ENCODE measurements at regions not wholly inside any gene's neighbourhood (a gene's known extent, or its start where the extent isn't known, plus 50 kb on each side); places are given as distances from the start of the nearest gene placed in this dataset.

GRCh38 chr6:170111141-170111664 lies 179.7 kb downstream of the DLL1 start:
- Histone ChIP-seq H3K4me1 (ENCODE audit: control insufficient read depth in 1 of 2, insufficient read depth in 2 of 2, low read length in 2 of 2) (no peaks in the 10 kb centered on the region), H3K27ac (ENCODE audit: low read depth, low read length) (no peak overlapping the region), H3K9me3 (ENCODE audit: control insufficient read depth in 1 of 2, low read length in 2 of 2) (no peaks in the 10 kb centered on the region), H3K4me3 (ENCODE audit: low read depth in 1 of 2, low read length in 2 of 2) (no peak overlapping the region), H3K9ac (ENCODE audit: low read depth in 1 of 2, low read length in 2 of 2) (no peak overlapping the region), H3K36me3 (ENCODE audit: control insufficient read depth in 1 of 2, insufficient read depth in 2 of 2, low read length in 2 of 2) (no peaks in the 10 kb centered on the region), H3K27me3 (ENCODE audit: control insufficient read depth in 1 of 2, insufficient read depth in 2 of 2, low read length in 2 of 2) (no peaks in the 10 kb centered on the region)

GRCh38 chr6:170110201-170111140 lies 180.4 kb downstream of the DLL1 start:
- Histone ChIP-seq H3K36me3 (ENCODE audit: control insufficient read depth in 1 of 2, insufficient read depth in 2 of 2, low read length in 2 of 2) (no peaks in the 10 kb centered on the region), H3K4me1 (ENCODE audit: control insufficient read depth in 1 of 2, insufficient read depth in 2 of 2, low read length in 2 of 2) (no peaks in the 10 kb centered on the region), H3K4me3 (ENCODE audit: low read depth in 1 of 2, low read length in 2 of 2) (no peak overlapping the region), H3K27ac (ENCODE audit: low read depth, low read length) (no peak overlapping the region), H3K27me3 (ENCODE audit: control insufficient read depth in 1 of 2, insufficient read depth in 2 of 2, low read length in 2 of 2) (no peaks in the 10 kb centered on the region), H3K9ac (ENCODE audit: low read depth in 1 of 2, low read length in 2 of 2) (no peak overlapping the region), H3K9me3 (ENCODE audit: control insufficient read depth in 1 of 2, low read length in 2 of 2) (no peaks in the 10 kb centered on the region)

DNA sequence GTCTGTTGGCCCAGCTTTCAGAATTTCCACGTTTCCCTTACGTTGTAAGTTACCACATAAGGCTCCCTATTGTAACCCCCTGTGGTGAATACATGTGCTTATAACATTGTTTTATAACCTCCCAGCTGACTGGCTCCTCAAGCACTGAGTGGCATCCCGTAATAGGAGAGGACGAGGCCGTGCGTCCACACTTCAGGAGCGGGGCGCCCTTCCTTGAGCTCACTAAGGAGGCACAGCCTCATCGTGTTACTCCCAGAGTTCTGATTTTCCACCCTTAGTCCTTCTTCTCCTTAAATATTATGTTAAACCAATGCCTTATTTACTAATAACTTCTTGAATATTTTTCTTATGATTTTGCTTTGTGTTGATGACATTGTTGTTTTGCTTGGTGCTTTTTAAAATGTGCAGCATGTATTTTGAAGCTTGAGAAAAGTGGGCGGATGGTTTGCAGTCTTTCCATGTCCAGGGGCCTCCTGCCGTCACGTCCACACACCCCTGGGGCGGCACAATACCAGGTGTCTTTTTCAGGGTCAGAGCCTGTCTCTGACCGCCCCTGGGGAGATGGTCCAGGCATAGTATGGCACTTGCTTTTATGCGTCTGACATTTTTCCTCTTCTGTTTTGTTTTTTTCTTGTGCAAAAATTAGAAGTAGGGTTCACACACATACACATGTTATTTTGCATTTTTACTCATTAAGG lies 181.8 kb downstream of the DLL1 start:
- H3K27ac ChIP-seq (ENCODE audit: low read depth, low read length): no peak overlapping the region
- no peaks in the 10 kb centered on the region for H3K36me3 ChIP-seq (ENCODE audit: control insufficient read depth in 1 of 2, insufficient read depth in 2 of 2, low read length in 2 of 2)
- no peak overlapping the region for H3K9ac ChIP-seq (ENCODE audit: low read depth in 1 of 2, low read length in 2 of 2)
- H3K27me3 ChIP-seq (ENCODE audit: control insufficient read depth in 1 of 2, insufficient read depth in 2 of 2, low read length in 2 of 2): no peaks in the 10 kb centered on the region
- H3K4me1 ChIP-seq (ENCODE audit: control insufficient read depth in 1 of 2, insufficient read depth in 2 of 2, low read length in 2 of 2): no peaks in the 10 kb centered on the region
- no peaks in the 10 kb centered on the region for H3K9me3 ChIP-seq (ENCODE audit: control insufficient read depth in 1 of 2, low read length in 2 of 2)
- H3K4me3 ChIP-seq (ENCODE audit: low read depth in 1 of 2, low read length in 2 of 2): no peak overlapping the region

GRCh38 chr6:170108456-170108855 lies 182.4 kb downstream of the DLL1 start:
- no peaks in the 10 kb centered on the region for H3K36me3 ChIP-seq (ENCODE audit: control insufficient read depth in 1 of 2, insufficient read depth in 2 of 2, low read length in 2 of 2)
- no peak overlapping the region for H3K9ac ChIP-seq (ENCODE audit: low read depth in 1 of 2, low read length in 2 of 2)
- H3K9me3 ChIP-seq (ENCODE audit: control insufficient read depth in 1 of 2, low read length in 2 of 2): no peaks in the 10 kb centered on the region
- no peak overlapping the region for H3K27ac ChIP-seq (ENCODE audit: low read depth, low read length)
- no peaks in the 10 kb centered on the region for H3K4me1 ChIP-seq (ENCODE audit: control insufficient read depth in 1 of 2, insufficient read depth in 2 of 2, low read length in 2 of 2)
- H3K4me3 ChIP-seq (ENCODE audit: low read depth in 1 of 2, low read length in 2 of 2): no peak overlapping the region
- H3K27me3 ChIP-seq (ENCODE audit: control insufficient read depth in 1 of 2, insufficient read depth in 2 of 2, low read length in 2 of 2): no peaks in the 10 kb centered on the region

DNA sequence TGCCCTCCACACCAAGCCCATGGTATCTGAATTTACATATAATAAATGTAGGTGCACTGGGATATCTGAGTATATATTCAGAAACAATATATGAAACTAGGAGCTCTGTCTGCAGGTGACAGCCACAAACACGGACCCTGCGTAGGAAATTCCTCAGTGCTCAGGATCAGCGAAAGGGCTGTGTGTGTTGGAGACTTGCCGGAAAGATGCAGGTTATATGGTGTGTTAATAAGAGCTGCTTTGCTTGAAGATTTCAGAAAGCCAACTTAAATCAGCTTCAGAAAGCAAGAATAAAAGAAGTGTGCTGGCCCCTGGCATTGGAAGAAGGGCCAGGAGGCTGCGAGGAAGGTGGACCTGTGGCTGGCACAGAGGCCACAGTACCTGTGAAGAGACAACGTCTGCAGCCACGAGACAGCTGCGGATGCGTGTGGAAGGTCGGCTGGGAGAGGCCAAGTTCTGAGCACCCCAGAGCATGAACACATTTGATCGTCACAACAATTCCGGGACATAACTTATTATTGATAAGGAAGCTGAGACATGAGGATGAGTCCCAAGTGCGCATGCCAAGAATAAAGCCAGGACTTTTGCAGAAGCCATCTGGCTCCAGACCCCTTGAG lies 183.2 kb downstream of the DLL1 start:
- H3K27ac ChIP-seq (ENCODE audit: low read depth, low read length): no peak overlapping the region
- H3K27me3 ChIP-seq (ENCODE audit: control insufficient read depth in 1 of 2, insufficient read depth in 2 of 2, low read length in 2 of 2): no peaks in the 10 kb centered on the region
- H3K9ac ChIP-seq (ENCODE audit: low read depth in 1 of 2, low read length in 2 of 2): no peak overlapping the region
- H3K36me3 ChIP-seq (ENCODE audit: control insufficient read depth in 1 of 2, insufficient read depth in 2 of 2, low read length in 2 of 2): no peaks in the 10 kb centered on the region
- no peaks in the 10 kb centered on the region for H3K9me3 ChIP-seq (ENCODE audit: control insufficient read depth in 1 of 2, low read length in 2 of 2)
- no peak overlapping the region for H3K4me3 ChIP-seq (ENCODE audit: low read depth in 1 of 2, low read length in 2 of 2)
- no peaks in the 10 kb centered on the region for H3K4me1 ChIP-seq (ENCODE audit: control insufficient read depth in 1 of 2, insufficient read depth in 2 of 2, low read length in 2 of 2)

DNA sequence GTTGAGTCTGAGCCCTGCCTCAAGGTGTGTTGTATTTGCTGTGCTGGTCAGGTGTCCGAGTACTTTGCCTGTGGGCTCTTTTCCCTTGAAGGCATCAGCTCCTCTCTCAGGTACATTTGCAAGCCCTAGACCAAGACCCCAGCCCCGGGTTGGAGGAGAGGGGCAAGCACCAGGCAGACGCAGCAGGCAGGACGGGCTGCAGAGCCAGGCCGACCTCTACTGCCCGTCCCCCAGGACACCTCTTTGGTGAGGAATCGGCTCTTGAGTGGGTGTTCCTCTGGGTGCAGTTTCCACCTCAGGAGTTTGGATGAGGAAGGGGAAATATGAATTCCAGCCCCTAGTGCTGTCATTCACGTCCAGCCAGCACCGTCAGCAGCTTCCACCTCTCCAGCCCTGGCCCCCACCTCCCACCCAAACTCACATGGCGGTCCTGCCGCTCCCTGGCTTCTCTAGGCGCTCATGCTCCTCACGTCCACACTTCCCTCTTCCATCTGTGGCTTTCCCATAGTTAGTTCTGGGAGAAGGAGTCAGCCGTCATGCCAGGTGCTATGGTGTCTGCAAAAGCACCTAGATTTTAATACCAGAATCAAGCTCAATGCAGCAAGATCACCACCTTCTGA lies 183.9 kb downstream of the DLL1 start:
- Histone ChIP-seq H3K27me3 (ENCODE audit: control insufficient read depth in 1 of 2, insufficient read depth in 2 of 2, low read length in 2 of 2) (no peaks in the 10 kb centered on the region), H3K36me3 (ENCODE audit: control insufficient read depth in 1 of 2, insufficient read depth in 2 of 2, low read length in 2 of 2) (no peaks in the 10 kb centered on the region), H3K9ac (ENCODE audit: low read depth in 1 of 2, low read length in 2 of 2) (no peak overlapping the region), H3K27ac (ENCODE audit: low read depth, low read length) (no peak overlapping the region), H3K4me3 (ENCODE audit: low read depth in 1 of 2, low read length in 2 of 2) (no peak overlapping the region), H3K4me1 (ENCODE audit: control insufficient read depth in 1 of 2, insufficient read depth in 2 of 2, low read length in 2 of 2) (no peaks in the 10 kb centered on the region), H3K9me3 (ENCODE audit: control insufficient read depth in 1 of 2, low read length in 2 of 2) (no peaks in the 10 kb centered on the region)

DNA sequence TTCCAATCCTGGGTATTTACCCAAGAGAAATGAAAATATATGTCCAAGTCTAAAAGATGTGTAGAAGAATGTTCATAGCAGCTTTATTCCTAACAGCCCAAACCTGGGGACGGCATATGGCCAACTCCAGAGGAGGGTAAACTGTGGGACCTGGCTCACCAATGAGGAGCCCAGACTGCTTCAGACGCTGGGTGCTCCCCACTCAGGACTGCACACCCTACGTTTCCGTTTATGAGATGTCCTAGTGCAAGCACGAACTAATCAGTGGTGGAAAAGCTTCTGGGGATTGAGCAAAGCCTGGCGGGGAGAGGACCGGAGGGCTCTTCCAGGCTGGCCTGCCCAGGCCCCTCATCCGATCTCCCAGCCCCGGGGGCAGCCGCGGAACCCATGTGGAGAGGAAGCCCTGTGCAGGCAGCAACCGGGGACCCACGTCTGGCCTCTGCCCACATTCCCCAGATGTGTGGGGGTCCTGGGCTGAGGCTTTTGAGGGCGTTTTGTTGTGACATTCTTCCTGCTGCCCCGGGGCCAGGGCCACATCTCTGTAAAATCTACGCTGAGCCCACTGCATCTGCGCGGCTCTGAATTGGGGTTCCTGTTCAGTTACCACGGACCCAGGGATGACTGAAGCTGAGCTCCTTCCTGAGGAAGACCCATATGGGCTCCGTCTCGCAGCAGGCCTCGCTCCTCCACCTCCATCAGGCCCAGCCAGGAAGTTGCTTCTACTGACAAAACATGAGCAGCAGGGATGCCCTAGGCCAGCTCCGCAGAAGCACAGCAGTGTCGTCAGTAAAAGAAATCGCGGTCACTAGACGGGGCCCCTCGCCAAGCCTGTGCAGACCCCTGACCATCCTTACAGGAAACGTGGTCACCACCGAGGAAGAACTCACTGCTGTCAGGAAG lies 188.0 kb downstream of the DLL1 start:
- Histone ChIP-seq H3K27ac (ENCODE audit: low read depth, low read length) (no peak overlapping the region), H3K36me3 (ENCODE audit: control insufficient read depth in 1 of 2, insufficient read depth in 2 of 2, low read length in 2 of 2) (no peaks in the 10 kb centered on the region), H3K9me3 (ENCODE audit: control insufficient read depth in 1 of 2, low read length in 2 of 2) (no peaks in the 10 kb centered on the region), H3K4me3 (ENCODE audit: low read depth in 1 of 2, low read length in 2 of 2) (no peak overlapping the region), H3K9ac (ENCODE audit: low read depth in 1 of 2, low read length in 2 of 2) (no peak overlapping the region), H3K27me3 (ENCODE audit: control insufficient read depth in 1 of 2, insufficient read depth in 2 of 2, low read length in 2 of 2) (no peaks in the 10 kb centered on the region), H3K4me1 (ENCODE audit: control insufficient read depth in 1 of 2, insufficient read depth in 2 of 2, low read length in 2 of 2) (no peaks in the 10 kb centered on the region)

DNA sequence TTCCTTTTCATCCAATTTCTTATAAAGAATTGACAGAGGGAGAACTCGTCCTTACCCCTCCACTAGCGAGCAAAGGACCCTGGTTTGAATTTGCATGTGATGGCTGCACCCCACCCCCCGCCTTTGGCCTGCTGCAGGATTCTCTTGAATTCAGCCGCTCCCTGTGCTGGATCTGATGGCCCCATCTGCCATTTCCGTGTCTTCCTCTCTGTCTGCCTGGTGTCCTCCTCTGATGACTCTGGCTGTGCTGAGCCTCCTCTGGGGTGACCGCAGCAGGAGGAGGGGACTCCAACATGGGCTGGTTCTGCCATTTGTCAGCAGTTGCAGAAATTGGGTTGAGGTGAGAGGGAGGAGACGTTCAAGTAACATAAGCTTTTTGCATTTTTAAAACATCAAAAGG lies 188.8 kb downstream of the DLL1 start:
- Histone ChIP-seq H3K9ac (ENCODE audit: low read depth in 1 of 2, low read length in 2 of 2) (no peak overlapping the region), H3K27ac (ENCODE audit: low read depth, low read length) (no peak overlapping the region), H3K27me3 (ENCODE audit: control insufficient read depth in 1 of 2, insufficient read depth in 2 of 2, low read length in 2 of 2) (no peaks in the 10 kb centered on the region), H3K36me3 (ENCODE audit: control insufficient read depth in 1 of 2, insufficient read depth in 2 of 2, low read length in 2 of 2) (no peaks in the 10 kb centered on the region), H3K9me3 (ENCODE audit: control insufficient read depth in 1 of 2, low read length in 2 of 2) (no peaks in the 10 kb centered on the region), H3K4me3 (ENCODE audit: low read depth in 1 of 2, low read length in 2 of 2) (no peak overlapping the region), H3K4me1 (ENCODE audit: control insufficient read depth in 1 of 2, insufficient read depth in 2 of 2, low read length in 2 of 2) (no peaks in the 10 kb centered on the region)

DNA sequence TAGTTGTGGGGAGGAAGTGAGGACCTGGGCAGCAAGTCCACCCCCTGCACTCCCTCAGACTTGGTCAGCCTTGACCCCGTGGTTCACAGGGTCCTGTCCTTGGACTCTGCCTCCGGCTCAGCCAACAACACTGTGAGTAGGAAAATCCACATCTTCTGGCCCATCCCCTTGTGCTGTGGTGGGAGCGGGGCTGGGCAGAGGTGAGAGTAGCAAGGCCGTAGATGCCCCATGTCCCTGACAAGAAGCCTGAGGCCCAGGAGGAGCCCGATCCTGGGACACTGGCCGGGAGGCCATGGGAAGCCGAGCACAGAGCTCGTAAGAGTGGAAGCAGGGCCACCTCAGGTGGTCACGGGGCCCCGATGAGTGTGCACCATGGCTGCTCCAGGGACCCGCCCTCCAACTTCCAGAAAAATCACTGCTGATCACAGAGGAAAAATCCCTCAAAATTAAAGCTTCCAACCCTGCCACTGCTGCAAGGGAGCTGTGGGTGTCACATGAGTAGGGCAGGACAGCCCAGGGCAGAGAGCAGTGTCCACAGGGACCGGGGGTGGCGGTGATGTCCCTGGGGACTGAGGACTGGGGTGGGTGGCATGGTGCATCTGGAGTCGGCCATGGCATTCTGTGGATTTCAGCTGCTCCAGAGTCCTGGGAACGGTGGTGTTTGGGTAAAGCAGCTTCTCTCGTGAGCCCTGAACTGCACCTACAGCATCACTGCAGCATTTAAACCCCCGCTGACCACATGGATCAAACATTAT lies 189.4 kb downstream of the DLL1 start:
- H3K36me3 ChIP-seq (ENCODE audit: control insufficient read depth in 1 of 2, insufficient read depth in 2 of 2, low read length in 2 of 2): no peaks in the 10 kb centered on the region

More for the DNA sequence above, 189.4 kb downstream of the DLL1 start:
- H3K27ac ChIP-seq (ENCODE audit: low read depth, low read length): no peak overlapping the region
- H3K9me3 ChIP-seq (ENCODE audit: control insufficient read depth in 1 of 2, low read length in 2 of 2): no peaks in the 10 kb centered on the region
- no peak overlapping the region for H3K4me3 ChIP-seq (ENCODE audit: low read depth in 1 of 2, low read length in 2 of 2)
- no peak overlapping the region for H3K9ac ChIP-seq (ENCODE audit: low read depth in 1 of 2, low read length in 2 of 2)
- H3K4me1 ChIP-seq (ENCODE audit: control insufficient read depth in 1 of 2, insufficient read depth in 2 of 2, low read length in 2 of 2): no peaks in the 10 kb centered on the region
- H3K27me3 ChIP-seq (ENCODE audit: control insufficient read depth in 1 of 2, insufficient read depth in 2 of 2, low read length in 2 of 2): no peaks in the 10 kb centered on the region

Data from duodenal mucosa (tissue), 2 donors.